Mesothelial cell of epicardium (in vitro differentiated cells): ENCODE measurements at regions not wholly inside any gene's neighbourhood (a gene's known extent, or its start where the extent isn't known, plus 50 kb on each side); places are given as distances from the start of the nearest gene placed in this dataset.

ENCODE experiments used
- DNase-seq, 2 experiments: peaks; one replicate each; pipeline ENCODE4 v3.0.0; 2021; ENCODE audit warnings: low spot score in 2 of 2; ENCODE audit not compliant: unreplicated experiment in 2 of 2
- H3K27ac Mint-ChIP-seq: 2 replicates; pipeline ENCODE4 v1.8.0; 2021; ENCODE audit warnings: mixed read lengths
- H3K27me3 Mint-ChIP-seq: 2 replicates; pipeline ENCODE4 v1.8.0; 2021; ENCODE audit warnings: low read depth, mixed read lengths
- H3K36me3 Mint-ChIP-seq: 2 replicates; pipeline ENCODE4 v1.8.0; 2021; ENCODE audit warnings: mixed read lengths
- H3K4me1 Mint-ChIP-seq: 2 replicates; pipeline ENCODE4 v1.8.0; 2021; ENCODE audit warnings: mixed read lengths
- H3K4me3 Mint-ChIP-seq: 2 replicates; pipeline ENCODE4 v1.8.0; 2021; ENCODE audit warnings: mild to moderate bottlenecking, moderate library complexity, mixed read lengths
- H3K9me3 Mint-ChIP-seq: 2 replicates; pipeline ENCODE4 v1.8.0; 2021; ENCODE audit warnings: mixed read lengths
- CTCF ChIP-seq: fragments of 200-600 bp; sonication (generic); IDR thresholded peaks from one replicate; pipeline ENCODE4 v1.5.0; 2021; ENCODE audit warnings: antibody characterized with exemption; ENCODE audit not compliant: unreplicated experiment

- peaks cover 54% of the 10 kb centered on the region for H3K4me1 Mint-ChIP-seq
- DNase-seq, result no peak
- TF ChIP-seq CTCF, result no peak
- no peak overlapping the region for H3K4me3 Mint-ChIP-seq
- H3K9me3 Mint-ChIP-seq, result no peaks in the 10 kb centered on the region
- no peaks in the 10 kb centered on the region for H3K36me3 Mint-ChIP-seq
- H3K27me3 Mint-ChIP-seq, result no peaks in the 10 kb centered on the region
- H3K27ac Mint-ChIP-seq, result no peak overlapping the region
Observed at GRCh38 chr15:69857250-69857649, 240.5 kb downstream of the TLE3 start.

GRCh38 chr15:69857686-69858391, 239.9 kb downstream of the TLE3 start:
- no peaks in the 10 kb centered on the region for H3K9me3 Mint-ChIP-seq
- no peaks in the 10 kb centered on the region for H3K36me3 Mint-ChIP-seq
- no peak for DNase-seq
- no peaks in the 10 kb centered on the region for H3K27me3 Mint-ChIP-seq
- no peak for TF ChIP-seq CTCF
- H3K4me1 Mint-ChIP-seq, result peaks cover 54% of the 10 kb centered on the region
- peak overlapping the region; percentile 79 for H3K27ac Mint-ChIP-seq
- H3K4me3 Mint-ChIP-seq, result no peak overlapping the region

GRCh38 chr15:69858456-69858855, 239.3 kb downstream of the TLE3 start:
- Mint-ChIP-seq H3K36me3 (no peaks in the 10 kb centered on the region), H3K4me1 (peaks cover 56% of the 10 kb centered on the region), H3K27ac (no peak overlapping the region), H3K4me3 (no peak overlapping the region), H3K27me3 (no peaks in the 10 kb centered on the region), H3K9me3 (no peaks in the 10 kb centered on the region)
- no peak for DNase-seq
- TF ChIP-seq CTCF, result no peak

- peaks cover 5% of the 10 kb centered on the region for H3K9me3 Mint-ChIP-seq
- no peaks in the 10 kb centered on the region for H3K36me3 Mint-ChIP-seq
- H3K27me3 Mint-ChIP-seq, result no peaks in the 10 kb centered on the region
Observed at GRCh38 chr15:69859866-69860265, 237.9 kb downstream of the TLE3 start.

GRCh38 chr15:69860321-69860720, 237.4 kb downstream of the TLE3 start:
- Mint-ChIP-seq H3K27ac (no peak overlapping the region), H3K27me3 (no peaks in the 10 kb centered on the region)

More at GRCh38 chr15:69859866-69860265, 237.9 kb downstream of the TLE3 start:
- Mint-ChIP-seq H3K4me1 (peaks cover 44% of the 10 kb centered on the region), H3K4me3 (no peak overlapping the region), H3K27ac (no peak overlapping the region)
- no peak for DNase-seq
- no peak for TF ChIP-seq CTCF

More at GRCh38 chr15:69860321-69860720, 237.4 kb downstream of the TLE3 start:
- Mint-ChIP-seq H3K9me3 (peaks cover 5% of the 10 kb centered on the region), H3K4me3 (no peak overlapping the region), H3K36me3 (no peaks in the 10 kb centered on the region), H3K4me1 (peaks cover 39% of the 10 kb centered on the region)
- DNase-seq, result no peak
- no peak for TF ChIP-seq CTCF
